Suprapubic skin (tissue), 3 donors: ENCODE measurements at regions not wholly inside any gene's neighbourhood (a gene's known extent, or its start where the extent isn't known, plus 50 kb on each side); places are given as distances from the start of the nearest gene placed in this dataset.

Experiments
- CTCF ChIP-seq, 2 donors: fragments of 200-600 bp in 1 of 2; fragments of 450-650 bp in 1 of 2; sonication (generic) in 1 of 2; IDR thresholded peaks; one replicate each; pipeline ENCODE4 v1.5.1; 2016 to 2019; ENCODE audit warnings: antibody characterized with exemption in 2 of 2, mild to moderate bottlenecking in 1 of 2, moderate library complexity in 1 of 2
- EP300 ChIP-seq: sonication (generic); formaldehyde crosslinking; IDR thresholded peaks from one replicate; pipeline ENCODE4 v1.6.1; 2017; ENCODE audit warnings: antibody characterized with exemption
- POLR2A ChIP-seq, 2 donors: fragments of 450-650 bp; IDR thresholded peaks; one replicate each; pipeline ENCODE4 v1.6.1; 2017; ENCODE audit warnings: antibody characterized with exemption in 2 of 2, mild to moderate bottlenecking in 2 of 2, moderate library complexity in 2 of 2

GRCh38 chr15:37756407-37756806 is 178.0 kb upstream of the TMCO5A start:
- TF ChIP-seq CTCF (IDR thresholded peaks at IDR 0.05) (no peak), POLR2A (IDR thresholded peaks at IDR 0.05) (no peak), EP300 (no peak)
